Mammary epithelial cell (primary cell): ENCODE measurements at regions not wholly inside any gene's neighbourhood (a gene's known extent, or its start where the extent isn't known, plus 50 kb on each side); places are given as distances from the start of the nearest gene placed in this dataset.

Experiments
- EZH2 ChIP-seq: IDR thresholded peaks from 2 replicates; pipeline ENCODE4 v1.6.1; 2012; ENCODE audit warnings: low read length, inconsistent platforms, borderline replicate concordance
- TF ChIP-seq, protein P1 (sequence below), 2 donors: IDR thresholded peaks in 1 of 2; conservative IDR thresholded peaks in 1 of 2; 2 replicates each; pipeline ENCODE4 v1.5.1; 2011 to 2012; ENCODE audit warnings: inconsistent platforms in 2 of 2, low read length in 2 of 2, mild to moderate bottlenecking in 2 of 2, control low read depth in 1 of 2, low read depth in 1 of 2; ENCODE audit not compliant: insufficient read depth in 1 of 2; ENCODE audit errors: extremely low read depth in 1 of 2

DNA sequence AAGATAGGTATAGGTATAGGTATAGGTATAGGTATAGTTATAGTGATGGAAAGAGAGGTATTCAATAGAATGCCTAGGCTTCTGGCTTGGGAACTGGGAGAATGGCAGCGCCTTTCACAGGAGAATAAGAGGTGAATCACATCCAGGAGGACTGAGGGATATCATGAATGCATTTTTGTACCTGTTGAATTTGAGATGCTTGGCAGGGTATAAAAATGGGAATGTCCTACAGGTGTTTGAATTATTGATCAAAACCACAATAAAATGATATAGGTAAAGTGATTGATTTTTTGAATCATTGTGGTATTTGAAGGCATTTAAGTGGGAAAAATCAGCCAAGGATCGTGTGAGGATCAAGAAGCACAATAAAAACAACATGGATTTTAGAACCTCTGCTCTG is 119.2 kb upstream of the ARG1 start:
- TF ChIP-seq EZH2 = no peak
- TF ChIP-seq, protein P1, sequence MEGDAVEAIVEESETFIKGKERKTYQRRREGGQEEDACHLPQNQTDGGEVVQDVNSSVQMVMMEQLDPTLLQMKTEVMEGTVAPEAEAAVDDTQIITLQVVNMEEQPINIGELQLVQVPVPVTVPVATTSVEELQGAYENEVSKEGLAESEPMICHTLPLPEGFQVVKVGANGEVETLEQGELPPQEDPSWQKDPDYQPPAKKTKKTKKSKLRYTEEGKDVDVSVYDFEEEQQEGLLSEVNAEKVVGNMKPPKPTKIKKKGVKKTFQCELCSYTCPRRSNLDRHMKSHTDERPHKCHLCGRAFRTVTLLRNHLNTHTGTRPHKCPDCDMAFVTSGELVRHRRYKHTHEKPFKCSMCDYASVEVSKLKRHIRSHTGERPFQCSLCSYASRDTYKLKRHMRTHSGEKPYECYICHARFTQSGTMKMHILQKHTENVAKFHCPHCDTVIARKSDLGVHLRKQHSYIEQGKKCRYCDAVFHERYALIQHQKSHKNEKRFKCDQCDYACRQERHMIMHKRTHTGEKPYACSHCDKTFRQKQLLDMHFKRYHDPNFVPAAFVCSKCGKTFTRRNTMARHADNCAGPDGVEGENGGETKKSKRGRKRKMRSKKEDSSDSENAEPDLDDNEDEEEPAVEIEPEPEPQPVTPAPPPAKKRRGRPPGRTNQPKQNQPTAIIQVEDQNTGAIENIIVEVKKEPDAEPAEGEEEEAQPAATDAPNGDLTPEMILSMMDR (conservative IDR thresholded peaks at IDR 0.05 in 1 of 2, IDR thresholded peaks at IDR 0.05 in 1 of 2; ENCODE audit: extremely low read depth in 1 of 2, insufficient read depth in 1 of 2, low read depth in 1 of 2, low read length in 2 of 2) = no peak
